HG03354 (cell line): ENCODE measurements at regions not wholly inside any gene's neighbourhood (a gene's known extent, or its start where the extent isn't known, plus 50 kb on each side); places are given as distances from the start of the nearest gene placed in this dataset.

Experiments used
- ATAC-seq: cut with Tn5 transposase; IDR thresholded peaks from one replicate; pipeline ENCODE4 v1.9.1; 2021; ENCODE audit warnings: mild to moderate bottlenecking; ENCODE audit not compliant: unreplicated experiment, poor library complexity, severe bottlenecking

GRCh38 chr1:191260056-191260455 is 782.4 kb upstream of the BRINP3 start:
- ATAC-seq = no peak

GRCh38 chr1:191261111-191261510 is 783.4 kb upstream of the BRINP3 start:
- no peak for ATAC-seq

GRCh38 chr1:191279266-191279800 is 801.7 kb upstream of the BRINP3 start:
- no peak for ATAC-seq

GRCh38 chr1:191284175-191284574 is 806.5 kb upstream of the BRINP3 start:
- no peak for ATAC-seq

GRCh38 chr1:191290441-191290840 is 812.8 kb upstream of the BRINP3 start:
- no peak for ATAC-seq

- no peak for ATAC-seq
Observed at GRCh38 chr1:191305370-191305769, 827.7 kb upstream of the BRINP3 start.

- ATAC-seq = no peak
Observed at GRCh38 chr1:191306916-191307315, 829.3 kb upstream of the BRINP3 start.

GRCh38 chr1:191320062-191320461 is 838.2 kb upstream of the RGS18 start:
- ATAC-seq = no peak

GRCh38 chr1:191327868-191328267 is 830.4 kb upstream of the RGS18 start:
- no peak for ATAC-seq

- ATAC-seq = no peak
Observed at GRCh38 chr1:191343816-191344215, 814.4 kb upstream of the RGS18 start.

GRCh38 chr1:191346381-191346780 is 811.9 kb upstream of the RGS18 start:
- ATAC-seq = no peak

- ATAC-seq = no peak
Observed at GRCh38 chr1:191348328-191348727, 809.9 kb upstream of the RGS18 start.

GRCh38 chr1:191350938-191351337 is 807.3 kb upstream of the RGS18 start:
- ATAC-seq = no peak

- no peak for ATAC-seq
Observed at GRCh38 chr1:191358724-191359123, 799.5 kb upstream of the RGS18 start.

- no peak for ATAC-seq
Observed at GRCh38 chr1:191366686-191367085, 791.6 kb upstream of the RGS18 start.

- ATAC-seq = no peak
Observed at GRCh38 chr1:191368891-191369654, 789.2 kb upstream of the RGS18 start.

GRCh38 chr1:191371626-191372025 is 786.6 kb upstream of the RGS18 start:
- no peak for ATAC-seq

GRCh38 chr1:191388283-191388682 is 770.0 kb upstream of the RGS18 start:
- ATAC-seq = no peak

- no peak for ATAC-seq
Observed at GRCh38 chr1:191396622-191397021, 761.6 kb upstream of the RGS18 start.

GRCh38 chr1:191398551-191398950 is 759.7 kb upstream of the RGS18 start:
- no peak for ATAC-seq

GRCh38 chr1:191405417-191405816 is 752.8 kb upstream of the RGS18 start:
- no peak for ATAC-seq
